ENCODE measurements at regions not wholly inside any gene's neighbourhood (a gene's known extent, or its start where the extent isn't known, plus 50 kb on each side); places are given as distances from the start of the nearest gene placed in this dataset.

- TF ChIP-seq CTCF (IDR thresholded peaks at IDR 0.05) (no peak), POLR2A (IDR thresholded peaks at IDR 0.05) (no peak)
Observed at GRCh38 chr2:20125616-20126015, 74.2 kb upstream of the LAPTM4A start.
